H1 (cell line): ENCODE measurements at regions not wholly inside any gene's neighbourhood (a gene's known extent, or its start where the extent isn't known, plus 50 kb on each side); places are given as distances from the start of the nearest gene placed in this dataset.

Experiments used
- CTCF ChIA-PET: fragments of 300-600 bp; sonication (Branson Sonifier 250); formaldehyde crosslinking; loops from one replicate; lab custom pipeline; 2021; ENCODE audit not compliant: partially characterized antibody; lab: Charles Lee
- POLR2A ChIA-PET: fragments of 300-600 bp; sonication (Branson Sonifier 250); formaldehyde crosslinking; loops from one replicate; lab custom pipeline; 2021; ENCODE audit warnings: inconsistent platforms; ENCODE audit not compliant: partially characterized antibody; lab: Charles Lee
- DNase-seq, 2 experiments: peaks; one replicate each; pipeline versions ENCODE4 v3.0.0 to v3.0.0-alpha.2; 2010 to 2022; ENCODE audit warnings: low spot score in 2 of 2, low read depth in 1 of 2, mixed read lengths in 1 of 2
- FAIRE-seq: peaks from 2 replicates; lab custom pipeline; 2011; peaks lifted over from hg19 to GRCh38; lab: Jason Lieb, UNC
- H2AFZ ChIP-seq: 2 replicates; pipeline ENCODE4 v1.8.1; 2012; ENCODE audit warnings: low read length, inconsistent platforms
- H2AK5ac ChIP-seq: 2 replicates; pipeline ENCODE4 v1.6.1; 2013; ENCODE audit warnings: low read depth, low read length
- H2BK120ac ChIP-seq: replicated peaks from 2 replicates; pipeline ENCODE3; 2013; ENCODE audit warnings: low read depth, low read length, inconsistent platforms
- H2BK12ac ChIP-seq: 2 replicates; pipeline ENCODE4 v1.6.1; 2013; ENCODE audit warnings: low read depth, low read length
- H2BK15ac ChIP-seq: 2 replicates; pipeline ENCODE4 v1.6.1; 2013; ENCODE audit warnings: low read length
- H2BK20ac ChIP-seq: 2 replicates; pipeline ENCODE4 v1.6.1; 2013; ENCODE audit warnings: low read length
- H2BK5ac ChIP-seq: 2 replicates; pipeline ENCODE4 v1.6.1; 2013; ENCODE audit warnings: low read depth, low read length
- H3K14ac ChIP-seq: 2 replicates; pipeline ENCODE4 v1.6.1; 2013; ENCODE audit warnings: inconsistent platforms; ENCODE audit not compliant: insufficient read length
- H3K18ac ChIP-seq: 2 replicates; pipeline ENCODE4 v1.6.1; 2013; ENCODE audit warnings: low read length; ENCODE audit errors: extremely low read depth
- H3K23ac ChIP-seq: 2 replicates; pipeline ENCODE4 v1.6.1; 2013; ENCODE audit warnings: inconsistent platforms; ENCODE audit not compliant: insufficient read length
- H3K23me2 ChIP-seq: 2 replicates; pipeline ENCODE4 v1.6.1; 2013; ENCODE audit warnings: low read depth, low read length
- H3K27ac ChIP-seq: 2 replicates; pipeline ENCODE4 v1.6.1; 2011; ENCODE audit warnings: low read depth, low read length, inconsistent platforms
- H3K27me3 ChIP-seq, 4 experiments: replicated peaks in 1 of 4; 1 replicate in 1 of 4; 2 replicates in 3 of 4; pipeline versions ENCODE4 v1.6.1 to v1.8.1; 2011 to 2013; ENCODE audit warnings: low read length in 3 of 4, mild to moderate bottlenecking in 3 of 4, inconsistent platforms in 2 of 4, mixed read lengths in 2 of 4, moderate library complexity in 1 of 4; ENCODE audit not compliant: control insufficient read depth in 3 of 4, insufficient read depth in 3 of 4; ENCODE audit errors: extremely low read depth in 1 of 4
- H3K36me3 ChIP-seq, 4 experiments: 2 replicates each; pipeline versions ENCODE4 v1.6.1 to v1.8.1; 2011 to 2013; ENCODE audit warnings: mild to moderate bottlenecking in 4 of 4, low read length in 3 of 4, moderate library complexity in 2 of 4, control low read depth in 1 of 4, inconsistent platforms in 1 of 4; ENCODE audit not compliant: insufficient read depth in 4 of 4, control insufficient read depth in 2 of 4
- H3K4ac ChIP-seq: replicated peaks from 2 replicates; pipeline ENCODE3; 2013; ENCODE audit warnings: low read length, low read depth, mixed read lengths, inconsistent platforms; ENCODE audit not compliant: insufficient read length
- H3K4me1 ChIP-seq, 4 experiments: replicated peaks in 1 of 4; 1 replicate in 1 of 4; 2 replicates in 3 of 4; pipeline versions ENCODE4 v1.6.1 to v1.8.1; 2011 to 2013; ENCODE audit warnings: low read length in 3 of 4, inconsistent platforms in 2 of 4, mixed read lengths in 1 of 4; ENCODE audit not compliant: insufficient read depth in 4 of 4, control insufficient read depth in 3 of 4
- H3K4me2 ChIP-seq, 2 experiments: 2 replicates each; pipeline versions ENCODE4 v1.6.1 to v1.8.1; 2011 to 2013; ENCODE audit warnings: low read depth in 2 of 2, low read length in 2 of 2, control low read depth in 1 of 2, inconsistent platforms in 1 of 2, mild to moderate bottlenecking in 1 of 2; ENCODE audit not compliant: insufficient read depth in 1 of 2
- H3K4me3 ChIP-seq, 4 experiments: fragments of 200-600, 300-600 bp in 1 of 4; sonication (generic), shearing (Covaris generic), sonication (Bioruptor Twin) in 1 of 4; 2 replicates each; pipeline versions ENCODE4 v1.5.1 to v1.8.1; 2011 to 2016; ENCODE audit warnings: low read length in 4 of 4, low read depth in 3 of 4, control low read depth in 2 of 4, inconsistent platforms in 2 of 4, mild to moderate bottlenecking in 2 of 4, mixed read lengths in 1 of 4, moderate library complexity in 1 of 4; ENCODE audit not compliant: insufficient read depth in 2 of 4; ENCODE audit errors: extremely low read depth in 1 of 4
- H3K56ac ChIP-seq: replicated peaks from 2 replicates; pipeline ENCODE3; 2013; ENCODE audit warnings: low read depth, mild to moderate bottlenecking, mixed read lengths, low read length, inconsistent platforms; ENCODE audit not compliant: insufficient read length
- H3K79me1 ChIP-seq: 2 replicates; pipeline ENCODE4 v1.6.1; 2013; ENCODE audit warnings: low read depth, low read length, control low read depth
- H3K79me2 ChIP-seq, 2 experiments: 2 replicates each; pipeline versions ENCODE4 v1.6.1 to v1.8.1; 2012 to 2013; ENCODE audit warnings: low read length in 2 of 2, mild to moderate bottlenecking in 2 of 2, inconsistent platforms in 1 of 2; ENCODE audit not compliant: insufficient read depth in 2 of 2, control insufficient read depth in 1 of 2
- H3K9ac ChIP-seq, 4 experiments: replicated peaks in 1 of 4; 1 replicate in 1 of 4; 2 replicates in 3 of 4; pipeline versions ENCODE4 v1.6.1 to v1.8.1; 2011 to 2013; ENCODE audit warnings: low read depth in 3 of 4, low read length in 3 of 4, control low read depth in 2 of 4, mild to moderate bottlenecking in 2 of 4, moderate library complexity in 2 of 4, inconsistent platforms in 1 of 4; ENCODE audit errors: extremely low read depth in 1 of 4
- H3K9me3 ChIP-seq, 2 experiments: 2 replicates each; pipeline versions ENCODE4 v1.6.1 to v1.8.1; 2012 to 2013; ENCODE audit warnings: mild to moderate bottlenecking in 2 of 2, moderate library complexity in 2 of 2, control low read depth in 1 of 2, inconsistent platforms in 1 of 2, low read depth in 1 of 2, low read length in 1 of 2, mixed read lengths in 1 of 2; ENCODE audit not compliant: insufficient read depth in 2 of 2
- H4K20me1 ChIP-seq, 2 experiments: replicated peaks in 1 of 2; 2 replicates each; pipeline versions ENCODE3 to v1.8.1; 2011 to 2013; ENCODE audit warnings: inconsistent platforms in 2 of 2, low read length in 2 of 2, mild to moderate bottlenecking in 1 of 2; ENCODE audit not compliant: insufficient read depth in 2 of 2, control insufficient read depth in 1 of 2
- H4K5ac ChIP-seq: 2 replicates; pipeline ENCODE4 v1.6.1; 2013; ENCODE audit warnings: low read length, low read depth, mixed read lengths, inconsistent platforms; ENCODE audit not compliant: insufficient read length
- H4K8ac ChIP-seq: 2 replicates; pipeline ENCODE4 v1.8.0; 2013; ENCODE audit warnings: mild to moderate bottlenecking, moderate library complexity, low read length, inconsistent platforms; ENCODE audit not compliant: insufficient read depth; ENCODE audit errors: extremely low read depth
- H4K91ac ChIP-seq: replicated peaks from 2 replicates; pipeline ENCODE3; 2013; ENCODE audit warnings: low read length, mixed read lengths, inconsistent platforms; ENCODE audit not compliant: insufficient read length
- ASH2L ChIP-seq: fragments of 200-600, 300-600 bp; sonication (generic); IDR thresholded peaks from one replicate; pipeline ENCODE4 v1.7.1; 2017; ENCODE audit warnings: low read length
- CHD2 ChIP-seq: IDR thresholded peaks from 2 replicates; pipeline ENCODE4 v1.6.1; 2012; ENCODE audit warnings: low read length, improper control_type of control experiment
- CTBP2 ChIP-seq: IDR thresholded peaks from 2 replicates; pipeline ENCODE4 v1.7.0; 2011; ENCODE audit warnings: borderline replicate concordance, mild to moderate bottlenecking, moderate library complexity, mixed read lengths, low read length; ENCODE audit not compliant: insufficient read depth, insufficient read length
- FOSL1 ChIP-seq: IDR thresholded peaks from 2 replicates; pipeline ENCODE4 v1.6.1; 2011; ENCODE audit warnings: mild to moderate bottlenecking, low read depth, low read length, moderate library complexity; ENCODE audit not compliant: insufficient read depth
- HDAC2 ChIP-seq, 2 experiments: fragments of 300-600 bp in 1 of 2; sonication (generic) in 1 of 2; IDR thresholded peaks; 2 replicates each; pipeline ENCODE4 v1.6.1; 2011 to 2012; ENCODE audit warnings: low read depth in 2 of 2, low read length in 2 of 2, mild to moderate bottlenecking in 2 of 2, moderate library complexity in 2 of 2, borderline replicate concordance in 1 of 2, inconsistent platforms in 1 of 2
- JUND ChIP-seq: IDR thresholded peaks from 2 replicates; pipeline ENCODE4 v1.6.1; 2011; ENCODE audit warnings: mild to moderate bottlenecking, improper control_type of control experiment, low read length
- PHF8 ChIP-seq: fragments of 200-600 bp; sonication (generic); conservative IDR thresholded peaks from 2 replicates; pipeline ENCODE4 v1.7.1; 2012; ENCODE audit warnings: low read depth, mild to moderate bottlenecking, inconsistent platforms, low read length, moderate library complexity
- POLR2AphosphoS5 ChIP-seq: IDR thresholded peaks from 2 replicates; pipeline ENCODE4 v1.6.1; 2011; ENCODE audit warnings: low read depth, low read length
- SIRT6 ChIP-seq: IDR thresholded peaks from one replicate; pipeline ENCODE4 v1.7.1; 2012; ENCODE audit warnings: low read length, inconsistent platforms
- SUZ12 ChIP-seq: fragments of 200-600 bp; sonication (generic); IDR thresholded peaks from 2 replicates; pipeline ENCODE4 v1.6.1; 2012; ENCODE audit warnings: mild to moderate bottlenecking, inconsistent platforms, low read length, moderate library complexity, mixed read lengths
- TAF1 ChIP-seq: IDR thresholded peaks from 2 replicates; pipeline ENCODE4 v1.6.1; 2011; ENCODE audit warnings: mild to moderate bottlenecking, low read depth, low read length
- TEAD4 ChIP-seq: IDR thresholded peaks from 2 replicates; pipeline ENCODE4 v1.6.1; 2012; ENCODE audit warnings: low read depth, low read length, inconsistent platforms, mixed read lengths
- WGBS, 2 experiments: shearing (Covaris generic) in 1 of 2; methylation state at CpG; one replicate each; pipeline versions ENCODE4 v1.1.6 to v1.1.7; 2013 to 2015; ENCODE audit warnings: low lambda C conversion rate in 2 of 2, mixed read lengths in 2 of 2, inconsistent platforms in 1 of 2, low coverage in 1 of 2, missing lambda C conversion rate in 1 of 2; ENCODE audit not compliant: insufficient replicate concordance in 2 of 2, insufficient coverage in 1 of 2, insufficient read length in 1 of 2; ENCODE audit errors: extremely low coverage in 1 of 2, missing lambda C conversion rate in 1 of 2; 5-methylcytosine and 5-hydroxymethylcytosine counted together
- TF ChIP-seq, protein P1 (sequence below): IDR thresholded peaks from 2 replicates; pipeline ENCODE4 v1.6.1; 2012; ENCODE audit warnings: inconsistent platforms

DNA sequence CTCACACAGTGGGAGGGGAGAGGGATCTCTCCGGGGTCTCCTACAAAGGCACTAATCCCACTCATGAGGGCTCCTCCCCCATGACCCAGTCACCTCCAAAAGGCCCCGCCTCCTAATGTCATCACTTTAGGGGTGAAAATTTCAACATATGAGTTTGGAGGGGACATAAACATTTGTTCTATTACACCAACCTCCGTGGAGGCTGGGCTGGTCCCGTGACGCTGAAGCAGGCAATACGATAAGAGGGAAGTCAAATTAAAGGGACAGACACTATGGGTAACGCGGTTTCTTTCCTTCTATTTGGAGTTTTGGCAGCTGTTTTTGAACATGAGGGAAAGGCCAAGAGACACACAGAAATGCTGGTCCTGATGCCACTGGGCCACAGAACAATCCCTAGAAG is 175.7 kb upstream of the VASH1 start:
- H3K9ac ChIP-seq = no peak overlapping the region
- no peak overlapping the region for H2BK120ac ChIP-seq
- no peak for TF ChIP-seq JUND
- TF ChIP-seq TAF1 = no peak
- TF ChIP-seq CHD2 = no peak
- no peak for TF ChIP-seq ASH2L
- no peak for TF ChIP-seq CTBP2
- no peak for TF ChIP-seq SUZ12
- TF ChIP-seq TEAD4 = no peak
- TF ChIP-seq SIRT6 = no peak
- no peak for TF ChIP-seq HDAC2 (IDR thresholded peaks at IDR 0.05; ENCODE audit: borderline replicate concordance in 1 of 2, low read depth in 2 of 2, low read length in 2 of 2)
- TF ChIP-seq, protein P1, sequence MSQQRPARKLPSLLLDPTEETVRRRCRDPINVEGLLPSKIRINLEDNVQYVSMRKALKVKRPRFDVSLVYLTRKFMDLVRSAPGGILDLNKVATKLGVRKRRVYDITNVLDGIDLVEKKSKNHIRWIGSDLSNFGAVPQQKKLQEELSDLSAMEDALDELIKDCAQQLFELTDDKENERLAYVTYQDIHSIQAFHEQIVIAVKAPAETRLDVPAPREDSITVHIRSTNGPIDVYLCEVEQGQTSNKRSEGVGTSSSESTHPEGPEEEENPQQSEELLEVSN = no peak
- no peak for TF ChIP-seq POLR2AphosphoS5
- no peak for TF ChIP-seq PHF8
- TF ChIP-seq FOSL1 = no peak
- no peak overlapping the region for H3K18ac ChIP-seq
- H2BK15ac ChIP-seq = no peak overlapping the region
- no peak overlapping the region for H3K23ac ChIP-seq
- no peaks in the 10 kb centered on the region for H3K79me1 ChIP-seq
- no peak overlapping the region for H3K14ac ChIP-seq
- H2BK20ac ChIP-seq = no peak overlapping the region
- no peaks in the 10 kb centered on the region for H3K9me3 ChIP-seq
- DNase-seq (no peak), FAIRE-seq (no peak)
- no peaks in the 10 kb centered on the region for H3K27me3 ChIP-seq
- no peak overlapping the region for H2BK12ac ChIP-seq
- no peaks in the 10 kb centered on the region for H3K4me1 ChIP-seq
- H3K79me2 ChIP-seq = no peaks in the 10 kb centered on the region
- POLR2A ChIA-PET = no interaction called here
- H3K4ac ChIP-seq = no peak overlapping the region
- H4K91ac ChIP-seq = no peak overlapping the region
- no peak overlapping the region for H3K56ac ChIP-seq
- WGBS, 2 experiments = 70% methylated on average over 8 of the region's 8 CpGs; no CpG with 5 or more reads in 1 of the 2 experiments
- no peak overlapping the region for H4K8ac ChIP-seq
- no peaks in the 10 kb centered on the region for H4K20me1 ChIP-seq
- CTCF ChIA-PET = interaction anchor here (1.0 to 1.7 kb wide), 4 partner anchors 12 to 39 kb away, joined by 3 to 5 read pairs (median 4); no protein-coding TSS in a partner anchor
- H2AK5ac ChIP-seq = no peak overlapping the region
- no peak overlapping the region for H3K4me3 ChIP-seq
- H3K4me2 ChIP-seq = no peak overlapping the region
- H2AFZ ChIP-seq = no peak overlapping the region
- no peak overlapping the region for H3K27ac ChIP-seq
- no peaks in the 10 kb centered on the region for H3K23me2 ChIP-seq
- no peaks in the 10 kb centered on the region for H3K36me3 ChIP-seq
- no peak overlapping the region for H2BK5ac ChIP-seq
- no peak overlapping the region for H4K5ac ChIP-seq
